G401.6 (cell line): ENCODE measurements at regions not wholly inside any gene's neighbourhood (a gene's known extent, or its start where the extent isn't known, plus 50 kb on each side); places are given as distances from the start of the nearest gene placed in this dataset.
"Not testable (repeated sequence)": the region's sequence is repeated elsewhere in the genome, so short reads cannot be mapped to it uniquely, and the experiment has no call there.

Experiments used
- FAIRE-seq: peaks from 2 replicates; lab custom pipeline; 2012; peaks lifted over from hg19 to GRCh38; lab: Jason Lieb, UNC

- FAIRE-seq: no peak
These were observed 95.7 kb downstream of the FASLG start for GRCh38 chr1:172754609-172755008.

- no peak for FAIRE-seq
These were observed 96.2 kb downstream of the FASLG start for GRCh38 chr1:172755099-172755498.

- no peak for FAIRE-seq
These were observed 97.1 kb downstream of the FASLG start for GRCh38 chr1:172756024-172756423.

GRCh38 chr1:172758259-172758658, 99.4 kb downstream of the FASLG start:
- no peak for FAIRE-seq

DNA sequence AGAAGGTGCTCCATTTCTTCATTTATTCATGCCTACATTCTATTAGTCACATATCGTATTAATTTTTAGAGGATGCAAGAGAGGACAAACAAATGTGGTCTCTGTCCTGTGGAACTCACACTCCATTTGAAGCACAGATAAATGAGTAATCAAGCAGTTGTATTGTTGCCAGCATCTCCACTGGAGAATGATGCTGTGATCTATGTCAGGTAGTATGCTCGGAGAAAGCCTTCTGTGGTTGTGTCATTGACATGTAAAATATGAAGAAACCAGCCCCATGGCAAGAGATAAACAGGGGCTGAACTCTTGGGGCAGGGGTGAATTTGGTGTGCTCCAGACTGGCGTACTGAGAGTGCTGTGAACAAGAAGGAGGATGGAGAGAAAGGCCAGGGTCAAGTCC, 101.2 kb downstream of the FASLG start:
- FAIRE-seq: no peak

DNA sequence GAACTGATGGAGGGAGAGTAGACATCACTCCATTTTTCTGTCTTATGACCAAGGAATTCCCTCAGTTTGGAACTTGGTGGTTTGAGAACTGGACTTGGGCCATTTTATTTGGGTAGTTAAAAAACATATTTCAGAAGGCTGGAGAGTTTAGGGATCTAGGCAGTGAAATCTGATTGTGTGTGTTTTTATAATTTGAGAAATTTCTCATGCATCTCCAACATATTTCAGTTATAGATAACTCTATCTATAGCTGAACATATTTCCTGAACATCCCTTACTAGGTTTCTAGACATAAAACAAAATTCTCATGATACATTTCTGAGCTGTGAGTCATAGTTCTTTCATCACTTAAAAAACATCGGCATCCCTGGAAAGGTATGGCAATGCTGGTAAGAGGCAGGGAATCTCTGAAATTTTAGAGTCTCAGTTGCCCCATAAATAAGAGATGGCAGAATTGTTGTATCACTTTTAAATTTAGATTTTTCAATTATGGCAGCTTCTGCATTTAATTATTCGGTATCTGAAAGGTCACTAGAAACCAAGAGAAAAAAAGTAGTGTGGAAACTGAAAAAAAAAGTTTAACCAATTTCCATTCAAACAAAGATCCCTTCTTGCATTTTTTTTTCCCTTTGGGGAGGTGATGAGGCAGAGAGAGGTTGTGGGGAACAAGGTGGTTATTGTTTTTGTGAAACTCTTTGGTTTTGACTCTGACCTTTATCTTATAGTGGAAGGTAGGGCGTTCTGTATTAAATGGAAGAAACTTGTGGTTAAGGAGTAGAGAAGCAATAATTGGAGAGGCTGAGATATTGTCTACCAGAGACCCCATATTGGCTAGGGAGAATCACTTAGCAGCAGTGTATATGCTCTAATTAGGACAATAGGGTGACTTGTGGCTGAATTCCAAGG, 102.9 kb downstream of the FASLG start:
- FAIRE-seq: no peak

GRCh38 chr1:172763057-172763456, 104.2 kb downstream of the FASLG start:
- FAIRE-seq: no peak

GRCh38 chr1:172764378-172764777, 105.5 kb downstream of the FASLG start:
- no peak for FAIRE-seq

DNA sequence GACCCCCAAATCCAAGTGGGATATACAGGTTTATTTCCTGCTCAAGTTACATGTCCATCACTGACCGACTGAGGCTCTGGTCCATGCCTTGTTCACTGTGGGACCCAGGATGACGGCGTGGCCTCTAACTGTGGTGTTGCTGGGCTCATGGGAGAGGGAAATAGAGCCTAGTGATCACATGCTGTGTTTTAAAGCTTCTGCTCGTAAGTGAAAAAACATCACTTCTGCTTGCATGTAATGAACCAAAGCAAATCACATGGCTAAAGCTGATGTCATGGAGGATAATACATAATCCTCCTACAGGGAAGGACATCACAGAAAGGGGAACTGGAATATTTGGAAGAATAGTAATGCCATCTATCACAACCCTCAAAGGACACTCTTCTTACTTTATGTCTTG, 107.6 kb downstream of the FASLG start:
- no peak for FAIRE-seq

- FAIRE-seq: no peak
These were observed 111.2 kb downstream of the FASLG start for GRCh38 chr1:172770071-172770470.

GRCh38 chr1:172774561-172774960, 115.7 kb downstream of the FASLG start:
- FAIRE-seq: no peak

- no peak for FAIRE-seq
These were observed 116.7 kb downstream of the FASLG start for GRCh38 chr1:172775606-172776005.

DNA sequence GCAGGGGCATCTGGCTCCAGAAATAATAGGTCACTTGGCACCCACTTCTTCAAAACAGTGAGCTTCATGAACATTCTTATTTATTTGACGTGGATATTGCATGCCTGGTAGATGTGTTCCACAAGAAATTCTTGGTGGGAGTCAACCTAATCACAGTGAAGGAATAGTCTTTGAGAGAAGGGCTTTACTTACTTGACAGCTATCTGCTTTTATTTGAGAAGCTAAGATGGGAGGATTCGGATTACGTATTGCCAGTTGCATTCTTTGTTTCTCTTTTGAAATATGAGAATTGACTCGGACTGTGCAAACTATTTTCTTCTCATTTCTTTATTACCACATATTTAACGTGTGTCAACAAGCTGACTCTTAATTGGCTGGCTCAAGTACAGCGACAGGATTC, 117.2 kb downstream of the FASLG start:
- no peak for FAIRE-seq

- no peak for FAIRE-seq
These were observed 118.9 kb downstream of the FASLG start for GRCh38 chr1:172777767-172778166.

DNA sequence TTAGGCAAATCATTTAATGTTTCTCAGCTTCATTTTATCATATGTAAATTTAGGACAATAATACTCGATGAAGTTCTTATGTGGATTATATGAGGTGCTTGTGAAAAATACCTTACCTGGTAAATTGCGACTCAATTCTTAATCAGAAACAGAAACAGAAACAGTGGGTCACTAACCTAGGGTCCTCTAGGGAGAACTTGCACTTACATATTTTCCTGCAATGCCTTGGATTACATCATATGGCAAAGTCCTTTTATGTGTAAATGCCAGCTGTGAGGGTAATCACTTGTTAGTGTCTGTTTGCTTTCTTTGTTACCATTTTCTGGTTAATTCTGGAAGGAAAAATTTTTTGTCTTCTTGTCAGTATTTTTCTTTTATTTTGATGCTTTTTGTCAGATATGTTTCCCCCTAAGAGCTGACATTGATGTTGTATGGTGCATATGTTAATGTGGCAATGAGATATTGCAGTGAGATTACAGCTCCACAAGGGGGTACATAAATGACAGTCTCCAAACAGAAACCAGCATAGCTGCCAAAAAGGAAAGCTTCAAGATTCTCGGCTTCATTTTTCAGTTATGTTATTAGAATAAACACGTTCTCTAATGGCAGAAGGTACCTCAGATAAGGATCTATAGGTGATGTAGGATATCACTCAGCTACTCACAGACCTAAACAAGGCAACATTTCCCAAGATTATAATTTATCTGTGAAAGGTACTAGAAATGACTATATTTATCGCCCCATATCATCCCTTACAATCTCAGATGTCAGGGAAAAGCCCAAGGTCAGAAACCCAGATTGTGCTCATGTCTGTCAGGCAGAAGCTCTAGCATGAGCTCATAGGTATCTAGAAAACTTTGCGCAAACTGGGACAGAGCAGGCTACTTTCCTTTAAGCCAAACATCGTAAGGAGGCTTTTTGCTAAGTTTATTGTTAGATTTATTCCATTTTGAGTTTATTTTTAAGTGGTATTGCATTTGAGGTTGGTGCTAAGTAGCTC, 119.9 kb downstream of the FASLG start:
- FAIRE-seq: no peak

DNA sequence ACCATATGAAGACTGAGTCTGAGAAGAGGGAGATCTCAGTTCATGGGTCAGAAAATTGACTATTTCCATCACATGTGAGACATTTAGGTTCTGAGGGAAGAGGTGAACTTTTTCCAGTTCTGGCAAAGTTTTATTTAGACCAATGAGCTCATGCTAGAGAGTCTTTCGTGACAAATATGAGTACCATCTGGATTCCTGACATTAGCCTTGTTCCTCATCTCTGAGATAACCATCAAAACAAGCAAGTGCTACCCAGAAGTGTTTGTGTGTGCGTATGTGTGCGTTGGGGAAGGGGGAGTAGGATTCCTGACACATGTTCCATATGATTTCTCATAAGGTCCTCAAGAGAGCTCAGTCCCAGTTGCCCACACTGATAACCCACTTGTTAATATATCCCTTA, 120.6 kb downstream of the FASLG start:
- no peak for FAIRE-seq

DNA sequence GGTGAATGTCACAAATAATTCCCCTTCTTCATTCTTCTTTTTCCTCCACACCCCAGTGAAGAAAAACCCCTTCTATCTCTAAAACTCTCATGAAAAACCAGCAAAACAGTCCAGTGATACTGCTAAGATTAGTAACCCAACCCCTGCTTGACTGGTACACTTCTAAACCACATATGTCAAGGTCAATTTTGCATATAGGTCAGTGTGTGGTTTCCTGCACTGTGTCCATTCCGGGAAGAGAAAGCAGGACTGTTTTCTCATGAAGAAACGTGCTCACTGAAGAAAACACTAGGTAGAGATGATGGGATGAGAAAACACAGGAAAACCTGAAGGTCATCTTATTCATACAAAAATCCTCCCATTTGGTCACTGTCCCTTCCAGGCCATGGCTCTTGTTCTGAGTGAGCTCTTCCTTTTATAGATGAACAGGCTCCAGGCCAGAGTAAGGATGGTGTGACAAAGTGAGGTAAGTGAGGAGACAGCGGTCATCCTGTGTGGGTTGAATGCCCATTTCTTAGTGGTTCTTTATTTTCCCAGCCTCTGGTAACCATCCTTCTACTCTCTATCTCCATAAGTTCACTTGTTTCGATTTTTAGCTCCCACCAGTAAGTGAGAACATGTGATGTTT, 122.7 kb downstream of the FASLG start:
- FAIRE-seq: no peak

- no peak for FAIRE-seq
These were observed 130.9 kb downstream of the FASLG start for GRCh38 chr1:172789840-172790239.

- no peak for FAIRE-seq
These were observed 131.3 kb downstream of the FASLG start for GRCh38 chr1:172790245-172790644.

DNA sequence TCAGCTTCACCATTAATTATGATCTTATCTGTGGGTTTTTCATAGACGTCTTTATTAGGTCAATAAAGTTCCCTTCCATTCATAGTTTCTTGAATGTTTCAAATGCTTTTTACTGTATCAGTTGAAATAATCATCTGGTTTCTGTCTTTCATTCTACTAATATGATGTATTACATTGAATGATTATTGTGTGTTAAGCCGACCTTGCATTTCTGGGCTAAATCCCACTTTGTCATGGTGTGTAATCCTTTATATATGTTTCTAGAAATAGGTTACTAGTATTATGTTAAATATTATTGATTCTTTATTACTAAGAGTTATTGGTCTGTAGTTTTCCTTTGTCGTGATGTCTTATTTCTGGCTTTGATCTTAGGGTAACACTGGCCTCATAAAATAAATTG, 134.9 kb downstream of the FASLG start:
- FAIRE-seq: no peak

DNA sequence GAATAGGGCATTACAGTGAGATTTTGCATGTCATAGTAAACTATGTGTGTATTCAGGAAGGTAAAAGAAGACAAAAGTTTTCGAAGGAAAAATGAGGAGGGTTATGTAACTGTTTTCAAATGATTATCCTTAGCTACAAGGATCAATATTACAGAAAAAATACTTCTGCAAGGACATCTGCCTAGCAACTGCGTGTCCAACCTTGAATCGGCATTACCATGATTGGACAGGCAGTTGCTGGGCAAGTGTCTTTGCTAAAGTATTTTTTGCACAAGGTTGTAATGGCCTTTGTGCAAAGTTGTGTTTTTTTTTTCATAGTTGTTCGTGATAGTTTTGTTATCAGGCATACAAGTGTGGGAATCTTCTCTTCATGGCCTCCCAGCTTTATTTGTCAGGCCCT, 136.8 kb downstream of the FASLG start:
- FAIRE-seq: no peak

DNA sequence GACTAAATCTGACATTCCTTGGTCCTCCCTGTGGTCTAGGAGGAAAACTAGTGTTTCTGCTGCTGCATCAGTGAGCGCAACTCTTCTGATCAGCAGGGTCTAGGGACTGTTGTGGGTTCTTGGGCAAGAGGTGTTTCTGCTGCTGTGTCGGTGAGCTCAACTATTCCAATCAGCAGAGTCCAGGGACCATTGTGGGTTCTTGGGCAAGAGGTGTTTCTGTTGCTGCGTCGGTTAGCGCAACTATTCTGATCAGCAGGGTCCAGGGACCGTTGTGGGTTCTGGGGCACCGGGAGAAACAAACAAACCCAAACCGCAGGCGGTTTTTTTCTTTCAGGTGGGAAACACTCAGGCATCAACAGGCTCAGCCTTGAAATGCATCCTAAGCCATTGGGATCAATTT, 140.9 kb downstream of the FASLG start:
- FAIRE-seq: not testable (repeated sequence)
